Activated naive CD4-positive, alpha-beta T cell treated with anti-CD3 and anti-CD28 coated beads for 36 hours (primary cell): ENCODE measurements at regions not wholly inside any gene's neighbourhood (a gene's known extent, or its start where the extent isn't known, plus 50 kb on each side); places are given as distances from the start of the nearest gene placed in this dataset.

Experiments used
- CTCF ChIA-PET: fragments of 350-600 bp; sonication (Branson Sonifier 250); formaldehyde crosslinking; loops from one replicate; lab custom pipeline; 2021; ENCODE audit warnings: antibody characterized with exemption; lab: Charles Lee
- DNase-seq: peaks from one replicate; pipeline ENCODE4 v3.0.0-alpha.2; 2020
- H3K27ac Mint-ChIP-seq: one replicate; pipeline ENCODE4 v1.8.0; 2021; ENCODE audit warnings: mild to moderate bottlenecking, mixed read lengths
- H3K27me3 Mint-ChIP-seq: one replicate; pipeline ENCODE4 v1.8.0; 2021; ENCODE audit warnings: low read depth, mixed read lengths
- H3K36me3 Mint-ChIP-seq: one replicate; pipeline ENCODE4 v1.8.0; 2021; ENCODE audit warnings: low read depth, mixed read lengths
- H3K4me1 Mint-ChIP-seq: one replicate; pipeline ENCODE4 v1.8.0; 2021; ENCODE audit warnings: low read depth, mixed read lengths
- H3K4me3 Mint-ChIP-seq: one replicate; pipeline ENCODE4 v1.8.0; 2021; ENCODE audit warnings: mild to moderate bottlenecking, moderate library complexity, mixed read lengths
- H3K9me3 Mint-ChIP-seq: one replicate; pipeline ENCODE4 v1.8.0; 2021; ENCODE audit warnings: mixed read lengths
- intact Hi-C: fragments of 100-400 bp; cut with micrococcal nuclease; formaldehyde crosslinking; loops from one replicate; pipeline ENCODE4 v1.15.1; 2023

DNA sequence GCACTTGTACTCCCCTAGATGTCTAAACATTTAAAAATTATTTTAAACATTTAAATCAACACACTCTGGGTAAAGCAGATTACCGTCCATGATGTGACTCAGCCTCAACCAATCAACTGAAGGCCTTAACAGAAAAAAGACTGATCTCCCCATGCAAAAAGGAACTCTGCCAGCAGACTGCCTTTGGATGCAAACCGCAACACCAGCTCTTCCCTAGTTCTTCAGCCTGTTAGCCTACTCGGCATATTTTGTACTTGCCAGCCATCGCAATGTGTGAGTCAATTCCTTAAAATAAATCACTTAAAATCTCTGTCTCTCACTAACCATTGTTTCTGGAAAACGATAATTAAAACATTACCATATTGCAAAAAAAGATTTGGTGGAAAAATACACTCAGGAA is 375.9 kb downstream of the RSL24D1 start:
- Mint-ChIP-seq H3K4me1 (no peaks in the 10 kb centered on the region), H3K9me3 (no peaks in the 10 kb centered on the region), H3K27ac (no peak overlapping the region), H3K36me3 (no peaks in the 10 kb centered on the region), H3K27me3 (no peaks in the 10 kb centered on the region), H3K4me3 (no peak overlapping the region)
- CTCF ChIA-PET = no interaction called here
- intact Hi-C loops = no loop called here
- no peak for DNase-seq

DNA sequence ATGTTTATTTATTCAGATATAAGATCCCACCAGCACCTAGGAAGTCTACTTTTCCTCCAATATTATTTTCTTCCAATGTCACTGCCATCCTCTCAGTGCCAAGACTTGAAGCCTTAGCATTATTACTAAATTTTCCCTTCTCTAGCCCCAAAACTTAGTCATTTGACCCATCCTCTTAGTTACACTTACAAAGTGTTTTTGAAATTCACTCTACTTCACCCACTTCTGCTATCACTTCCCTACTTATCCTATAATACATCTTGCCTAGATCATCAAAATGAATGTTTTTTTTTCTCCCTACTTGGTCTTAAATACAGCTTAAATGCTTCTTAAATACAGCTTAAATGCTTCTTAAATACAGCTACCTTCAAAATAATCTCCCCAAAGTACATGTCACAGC is 376.6 kb downstream of the RSL24D1 start:
- intact Hi-C loops = no loop called here
- no peak overlapping the region for H3K27ac Mint-ChIP-seq
- H3K4me3 Mint-ChIP-seq = no peak overlapping the region
- CTCF ChIA-PET = no interaction called here
- H3K36me3 Mint-ChIP-seq = no peaks in the 10 kb centered on the region
- no peak for DNase-seq
- no peaks in the 10 kb centered on the region for H3K27me3 Mint-ChIP-seq
- H3K9me3 Mint-ChIP-seq = no peaks in the 10 kb centered on the region
- no peaks in the 10 kb centered on the region for H3K4me1 Mint-ChIP-seq

DNA sequence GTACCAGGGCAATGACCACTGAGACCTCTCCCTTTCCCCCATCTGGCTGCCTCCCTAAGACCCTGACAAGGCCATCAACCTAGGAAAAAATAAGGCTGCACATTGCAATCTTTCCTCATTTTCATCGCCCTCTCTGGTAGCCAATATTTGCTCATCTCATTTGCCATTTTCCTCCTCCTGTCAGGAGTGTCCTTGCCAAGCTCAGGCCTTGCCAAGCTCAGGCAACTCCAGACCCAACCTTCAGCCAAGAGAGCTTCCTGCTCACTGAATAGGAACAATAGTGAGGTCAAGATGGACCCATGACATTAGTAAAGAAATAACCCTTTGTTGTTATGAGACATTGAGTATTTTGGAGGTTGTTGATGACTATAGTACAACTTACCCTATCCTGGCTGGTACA is 380.3 kb downstream of the RSL24D1 start:
- H3K9me3 Mint-ChIP-seq = peaks cover 5% of the 10 kb centered on the region
- intact Hi-C loops = no loop called here
- no peak overlapping the region for H3K27ac Mint-ChIP-seq
- CTCF ChIA-PET = no interaction called here
- no peak overlapping the region for H3K4me3 Mint-ChIP-seq
- DNase-seq = no peak
- H3K36me3 Mint-ChIP-seq = no peaks in the 10 kb centered on the region
- no peaks in the 10 kb centered on the region for H3K4me1 Mint-ChIP-seq
- H3K27me3 Mint-ChIP-seq = no peaks in the 10 kb centered on the region

DNA sequence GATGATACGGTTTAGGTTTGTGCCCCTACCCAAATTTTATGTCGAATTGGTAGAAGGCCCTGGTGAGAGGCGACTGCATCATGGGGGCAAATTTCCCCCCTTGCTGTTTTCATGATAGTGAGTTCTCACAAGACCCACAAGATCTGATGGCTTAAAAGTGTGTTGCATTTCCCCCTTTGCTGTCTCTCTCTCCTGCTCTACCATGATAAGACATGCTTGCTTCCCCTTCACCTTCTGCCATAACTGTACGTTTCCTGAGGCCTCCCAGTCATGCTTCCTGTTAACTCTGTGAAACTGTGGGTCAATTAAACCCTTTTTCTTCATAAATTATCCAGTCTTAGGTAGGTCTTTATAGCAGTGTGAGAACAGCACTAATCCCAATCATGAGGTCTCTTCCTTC is 381.2 kb downstream of the RSL24D1 start:
- no peak overlapping the region for H3K27ac Mint-ChIP-seq
- intact Hi-C loops = no loop called here
- no peak for DNase-seq
- CTCF ChIA-PET = no interaction called here
- no peaks in the 10 kb centered on the region for H3K36me3 Mint-ChIP-seq
- no peaks in the 10 kb centered on the region for H3K4me1 Mint-ChIP-seq
- no peak overlapping the region for H3K4me3 Mint-ChIP-seq
- H3K27me3 Mint-ChIP-seq = no peaks in the 10 kb centered on the region
- peaks cover 5% of the 10 kb centered on the region for H3K9me3 Mint-ChIP-seq

DNA sequence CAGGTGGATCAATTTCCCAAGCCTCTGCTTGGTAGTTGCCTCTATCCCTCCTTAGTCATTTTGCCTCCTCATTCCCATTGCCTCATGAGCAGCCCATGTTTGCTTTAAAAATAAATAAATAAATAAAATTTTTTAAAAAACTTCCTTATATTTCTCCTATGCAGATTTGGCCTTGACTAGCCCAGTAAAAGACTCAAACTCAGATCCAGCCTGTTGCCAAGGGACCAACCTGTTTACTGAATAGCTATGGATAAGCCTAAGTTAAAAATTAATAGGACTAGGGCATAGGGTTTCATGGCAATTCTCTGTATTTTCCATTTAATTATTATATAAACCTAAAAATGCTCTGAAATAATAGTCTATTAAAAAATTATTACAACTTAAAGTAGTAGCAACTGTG is 384.4 kb downstream of the RSL24D1 start:
- intact Hi-C loops = no loop called here
- no peak for DNase-seq
- no peak overlapping the region for H3K27ac Mint-ChIP-seq
- H3K36me3 Mint-ChIP-seq = no peaks in the 10 kb centered on the region
- no peaks in the 10 kb centered on the region for H3K4me1 Mint-ChIP-seq
- peaks cover 6% of the 10 kb centered on the region for H3K27me3 Mint-ChIP-seq
- CTCF ChIA-PET = no interaction called here
- H3K9me3 Mint-ChIP-seq = peaks cover 5% of the 10 kb centered on the region
- no peak overlapping the region for H3K4me3 Mint-ChIP-seq

DNA sequence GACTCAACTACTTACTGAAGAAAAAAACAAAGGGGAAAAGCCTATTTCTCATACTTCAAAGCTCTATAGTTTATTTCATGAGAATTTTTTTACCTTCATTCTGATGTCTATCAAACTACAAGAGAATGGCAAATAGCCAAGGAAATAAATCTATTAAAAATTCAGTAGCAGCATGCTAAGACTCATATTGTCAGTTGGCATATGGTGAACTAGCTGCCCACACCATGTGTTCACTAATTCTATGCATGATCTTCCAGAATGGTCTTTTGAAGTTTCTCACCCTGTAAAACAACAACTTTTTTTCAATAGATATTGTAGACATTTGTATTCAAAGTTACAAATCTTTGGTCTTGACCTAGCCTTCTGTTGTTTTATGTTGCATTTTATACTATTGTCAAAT is 386.2 kb downstream of the RSL24D1 start:
- Mint-ChIP-seq H3K4me1 (no peaks in the 10 kb centered on the region), H3K4me3 (no peak overlapping the region), H3K9me3 (peaks cover 5% of the 10 kb centered on the region), H3K27ac (no peak overlapping the region), H3K36me3 (no peaks in the 10 kb centered on the region), H3K27me3 (peaks cover 6% of the 10 kb centered on the region)
- CTCF ChIA-PET = no interaction called here
- intact Hi-C loops = no loop called here
- DNase-seq = no peak

DNA sequence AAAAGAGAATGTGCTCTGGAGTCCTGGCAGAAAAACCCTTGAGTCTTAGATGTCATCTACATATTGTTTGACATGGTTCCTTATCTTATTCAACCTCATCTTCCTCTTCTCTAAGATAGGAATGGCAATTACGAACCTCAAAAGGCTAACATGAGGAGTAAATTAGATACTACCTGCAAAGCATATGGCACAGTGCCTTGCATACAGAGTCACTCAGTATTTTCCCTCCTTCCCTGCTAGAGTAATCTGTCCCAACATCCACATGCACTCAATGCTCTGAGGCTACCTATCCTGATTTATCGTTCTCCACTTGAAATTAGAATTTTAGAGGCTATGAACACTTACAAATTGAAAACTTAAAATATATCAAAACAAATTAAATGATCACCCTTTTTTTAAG is 386.7 kb downstream of the RSL24D1 start:
- no peak overlapping the region for H3K27ac Mint-ChIP-seq
- no peak overlapping the region for H3K4me3 Mint-ChIP-seq
- no peak for DNase-seq
- no peaks in the 10 kb centered on the region for H3K4me1 Mint-ChIP-seq
- H3K9me3 Mint-ChIP-seq = peaks cover 5% of the 10 kb centered on the region
- CTCF ChIA-PET = no interaction called here
- intact Hi-C loops = no loop called here
- H3K27me3 Mint-ChIP-seq = peaks cover 6% of the 10 kb centered on the region
- H3K36me3 Mint-ChIP-seq = no peaks in the 10 kb centered on the region

DNA sequence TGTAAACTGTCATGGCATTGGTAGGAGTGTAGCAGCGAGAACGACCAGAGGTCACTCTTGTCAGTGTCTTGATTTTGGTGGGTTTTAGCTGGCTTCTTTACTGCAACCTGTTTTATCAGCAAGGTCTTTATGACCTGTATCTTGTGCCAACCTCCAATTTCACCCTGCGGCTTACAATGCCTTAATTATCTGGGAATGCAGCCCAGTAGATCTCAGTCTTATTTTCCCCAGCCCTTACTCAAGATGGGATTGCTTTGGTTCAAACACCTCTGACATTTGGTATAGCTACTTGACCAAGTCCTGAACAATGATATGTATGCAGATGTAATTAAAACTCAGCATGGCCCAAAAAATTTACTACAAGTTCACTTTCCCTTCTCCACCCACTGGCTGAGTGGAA is 388.4 kb downstream of the RSL24D1 start:
- Mint-ChIP-seq H3K4me1 (no peaks in the 10 kb centered on the region), H3K9me3 (no peaks in the 10 kb centered on the region), H3K36me3 (no peaks in the 10 kb centered on the region), H3K4me3 (no peak overlapping the region), H3K27ac (no peak overlapping the region), H3K27me3 (peaks cover 6% of the 10 kb centered on the region)
- DNase-seq = no peak
- intact Hi-C loops = no loop called here
- CTCF ChIA-PET = no interaction called here

DNA sequence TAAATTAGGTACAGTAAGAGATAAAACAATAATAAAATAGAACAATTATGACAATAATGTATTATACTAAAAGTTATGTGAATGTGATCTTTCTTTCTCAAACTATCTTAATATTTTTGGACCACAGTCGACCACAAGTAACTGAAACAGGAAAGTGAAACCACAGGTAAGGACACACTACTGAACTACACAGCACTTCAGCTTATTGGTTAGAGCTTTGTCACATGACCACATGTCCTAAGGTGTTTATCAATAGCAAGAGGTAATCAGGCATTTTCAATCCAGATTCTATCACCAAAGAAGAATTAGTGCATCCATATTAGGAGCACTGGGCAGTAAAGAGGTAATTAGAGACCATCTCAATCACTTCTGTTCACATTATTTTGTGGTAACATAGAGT is 392.8 kb downstream of the RSL24D1 start:
- Mint-ChIP-seq H3K27me3 (peaks cover 6% of the 10 kb centered on the region), H3K4me3 (no peak overlapping the region), H3K36me3 (no peaks in the 10 kb centered on the region), H3K9me3 (no peaks in the 10 kb centered on the region), H3K4me1 (no peaks in the 10 kb centered on the region), H3K27ac (no peak overlapping the region)
- intact Hi-C loops = no loop called here
- CTCF ChIA-PET = no interaction called here
- DNase-seq = no peak

DNA sequence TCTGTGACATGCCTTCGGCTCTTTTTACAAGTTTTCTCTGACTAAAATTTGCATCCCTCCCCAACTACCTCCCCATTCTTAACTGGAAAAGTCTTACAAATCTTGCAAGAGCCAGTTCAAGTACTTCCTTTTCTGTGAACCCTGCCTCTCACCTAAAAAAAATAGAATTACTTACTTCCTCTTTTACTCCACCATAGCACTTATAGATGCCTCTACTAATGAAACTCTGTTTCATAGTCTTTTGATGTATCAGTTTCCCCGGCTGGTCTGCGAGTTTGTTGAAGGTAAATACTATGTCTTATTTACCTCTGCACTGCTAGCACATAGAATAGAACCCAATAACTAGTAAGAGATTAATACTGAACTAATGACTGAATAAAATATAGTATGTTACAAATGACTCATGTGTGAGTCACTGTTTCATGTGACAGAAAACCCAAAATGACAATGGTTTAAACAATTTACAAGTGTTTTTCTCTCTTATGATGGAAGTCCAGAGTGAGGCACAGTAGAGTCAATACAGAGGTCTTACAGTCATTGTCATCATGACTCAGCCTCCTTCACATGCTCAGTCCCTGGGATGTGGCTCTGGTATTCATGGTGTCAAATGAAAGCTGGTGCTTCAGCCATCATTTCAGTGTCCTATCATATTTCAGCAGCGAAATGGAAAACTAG is 393.5 kb downstream of the RSL24D1 start:
- H3K27ac Mint-ChIP-seq = no peak overlapping the region
- no peak overlapping the region for H3K4me3 Mint-ChIP-seq
- intact Hi-C loops = no loop called here
- H3K4me1 Mint-ChIP-seq = no peaks in the 10 kb centered on the region
- DNase-seq = no peak
- no peaks in the 10 kb centered on the region for H3K9me3 Mint-ChIP-seq
- no peaks in the 10 kb centered on the region for H3K36me3 Mint-ChIP-seq
- CTCF ChIA-PET = no interaction called here
- peaks cover 6% of the 10 kb centered on the region for H3K27me3 Mint-ChIP-seq

DNA sequence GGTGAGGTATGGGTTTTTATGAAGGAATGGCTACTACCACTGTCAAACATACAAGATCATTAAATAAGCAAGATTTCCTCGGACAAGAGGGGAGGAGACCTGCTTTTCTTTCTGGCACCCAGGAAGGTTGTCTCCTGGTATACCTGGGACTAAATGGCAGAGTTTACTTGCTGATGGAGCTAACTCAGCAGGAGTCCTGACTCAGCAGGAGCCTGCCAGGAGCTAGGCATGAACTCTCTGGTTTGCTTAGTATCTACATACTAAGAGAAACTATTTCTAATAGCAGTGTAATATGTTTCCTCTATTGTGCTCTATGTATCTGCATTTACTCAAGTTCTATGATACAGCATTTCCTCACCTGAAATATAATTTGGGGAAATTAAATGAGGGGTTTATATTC is 404.2 kb downstream of the RSL24D1 start:
- no peaks in the 10 kb centered on the region for H3K4me1 Mint-ChIP-seq
- no peak for DNase-seq
- intact Hi-C loops = no loop called here
- no peak overlapping the region for H3K4me3 Mint-ChIP-seq
- CTCF ChIA-PET = no interaction called here
- no peaks in the 10 kb centered on the region for H3K9me3 Mint-ChIP-seq
- no peaks in the 10 kb centered on the region for H3K36me3 Mint-ChIP-seq
- no peak overlapping the region for H3K27ac Mint-ChIP-seq
- H3K27me3 Mint-ChIP-seq = peaks cover 8% of the 10 kb centered on the region

DNA sequence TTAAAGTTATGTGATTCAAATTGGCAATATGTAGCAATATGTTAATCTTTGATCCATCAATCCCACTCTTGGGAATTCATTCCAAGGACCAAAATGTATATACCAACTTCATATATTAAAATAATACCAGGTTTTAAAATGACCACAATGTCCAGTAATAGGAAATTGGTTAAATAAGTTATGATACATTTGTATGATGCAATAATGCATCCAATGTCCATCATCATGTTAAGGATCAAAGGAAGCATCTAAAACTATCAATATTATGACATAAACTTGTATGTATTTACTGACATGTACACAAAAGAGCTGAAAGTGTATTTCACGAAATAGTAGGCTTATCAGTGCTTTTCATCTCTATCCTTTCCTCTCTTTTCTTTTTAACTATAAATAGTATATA is 406.0 kb downstream of the RSL24D1 start:
- Mint-ChIP-seq H3K9me3 (no peaks in the 10 kb centered on the region), H3K4me3 (no peak overlapping the region), H3K36me3 (no peaks in the 10 kb centered on the region), H3K27me3 (peaks cover 5% of the 10 kb centered on the region), H3K27ac (no peak overlapping the region), H3K4me1 (no peaks in the 10 kb centered on the region)
- DNase-seq = no peak
- CTCF ChIA-PET = no interaction called here
- intact Hi-C loops = no loop called here

DNA sequence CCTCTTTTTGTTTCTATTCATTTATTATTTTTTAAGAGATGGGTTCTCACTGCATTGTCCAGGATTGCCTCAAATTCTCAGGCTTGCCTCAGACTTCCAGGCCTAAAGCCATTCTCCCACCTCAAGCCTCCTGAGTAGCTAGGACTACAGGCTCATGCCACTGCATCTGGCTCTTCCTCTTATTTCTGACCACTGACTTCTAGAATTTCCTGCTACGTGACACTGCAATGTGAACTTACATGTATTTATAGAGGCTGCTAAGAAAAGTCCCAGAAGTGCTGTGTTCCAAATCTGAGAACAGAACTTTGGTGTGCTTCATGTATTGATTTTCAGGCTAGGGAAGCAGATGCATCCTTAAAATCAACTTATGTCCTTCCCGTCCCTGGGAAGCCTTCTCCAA is 407.4 kb downstream of the RSL24D1 start:
- Mint-ChIP-seq H3K4me3 (no peak overlapping the region), H3K27me3 (peaks cover 3% of the 10 kb centered on the region), H3K27ac (no peak overlapping the region), H3K36me3 (peaks cover 2% of the 10 kb centered on the region), H3K4me1 (no peaks in the 10 kb centered on the region), H3K9me3 (peaks cover 4% of the 10 kb centered on the region)
- CTCF ChIA-PET = interaction anchor here (0.5 kb wide), 1 partner anchor 220 kb away, joined by 3 read pairs; no protein-coding TSS in a partner anchor
- no peak for DNase-seq
- intact Hi-C loops = no loop called here
